ENCODE measurements at regions not wholly inside any gene's neighbourhood (a gene's known extent, or its start where the extent isn't known, plus 50 kb on each side); places are given as distances from the start of the nearest gene placed in this dataset.

GRCh38 chr12:126591533-126591932, 1526.3 kb downstream of the AACS start:
- no peak for DNase-seq (ENCODE audit: low read depth)

GRCh38 chr12:126601184-126602170, 1536.2 kb downstream of the AACS start:
- DNase-seq (ENCODE audit: low read depth) = no peak

- no peak for DNase-seq (ENCODE audit: low read depth)
Measured at GRCh38 chr12:126602612-126603011, 1537.4 kb downstream of the AACS start.

DNA sequence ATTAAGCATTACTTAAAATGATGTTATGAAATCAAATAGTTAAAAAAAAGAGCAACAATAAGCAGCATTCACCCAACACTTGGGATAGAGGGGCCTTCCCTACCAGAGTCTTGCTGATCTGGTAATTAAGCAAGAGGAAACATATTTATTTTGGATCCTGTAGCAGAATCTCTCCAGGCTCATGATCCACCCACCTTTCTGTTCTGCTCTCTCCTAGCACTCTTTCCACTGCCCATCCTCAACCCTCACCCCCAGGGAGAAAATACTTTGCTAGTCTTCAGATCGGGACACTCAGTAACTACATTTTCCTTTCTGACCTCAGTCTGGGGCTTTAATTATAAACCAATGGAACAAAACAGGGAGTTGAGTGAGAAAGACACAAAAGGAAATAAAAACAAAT, 1541.9 kb downstream of the AACS start:
- no peak for DNase-seq (ENCODE audit: low read depth)

DNA sequence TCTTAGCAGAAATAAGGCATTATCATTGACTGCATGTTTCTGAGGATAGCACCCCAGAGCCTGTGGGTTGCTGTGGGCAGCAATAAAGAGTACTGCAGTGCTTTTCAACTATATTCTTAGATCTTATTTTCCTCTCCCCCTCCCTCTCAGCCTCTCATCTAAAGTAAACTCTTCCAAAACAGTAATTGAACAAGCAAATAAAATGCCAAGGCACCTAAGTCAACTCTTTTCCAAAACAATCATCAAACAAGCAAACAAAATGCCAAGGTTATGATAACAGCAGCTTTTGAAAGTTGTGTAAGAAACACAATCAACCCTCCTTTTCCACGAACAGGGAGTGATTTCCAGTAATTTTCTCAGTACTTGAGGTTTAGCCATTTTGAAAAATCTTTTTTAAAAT, 1542.6 kb downstream of the AACS start:
- DNase-seq (ENCODE audit: low read depth) = no peak

DNA sequence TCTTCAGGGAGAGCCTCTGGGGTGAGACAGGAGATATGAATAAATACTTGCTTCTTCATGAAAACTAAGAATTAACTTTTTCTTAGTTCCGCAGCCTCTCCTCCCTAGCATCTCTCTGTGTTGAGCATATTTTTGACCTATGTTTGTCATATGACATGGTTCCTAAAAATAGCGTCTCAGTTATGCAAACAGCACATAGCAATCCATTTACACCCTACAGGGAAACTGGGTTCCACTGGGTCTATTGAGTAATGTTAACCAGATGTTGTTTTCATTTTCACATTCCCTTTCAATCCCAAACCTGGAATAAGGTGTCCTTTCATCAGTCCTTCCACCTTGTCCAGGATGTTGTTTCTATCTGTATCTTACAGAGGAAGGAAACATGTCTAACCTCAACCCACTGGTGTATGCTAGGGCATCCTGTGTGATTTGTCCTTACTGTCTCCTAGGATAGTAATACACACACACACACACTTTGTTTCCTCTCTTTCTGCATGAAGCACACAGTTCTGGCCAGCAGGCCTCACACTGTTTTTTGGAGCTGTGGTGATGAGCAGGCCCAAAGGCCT, 1543.5 kb downstream of the AACS start:
- DNase-seq (ENCODE audit: low read depth) = no peak

DNA sequence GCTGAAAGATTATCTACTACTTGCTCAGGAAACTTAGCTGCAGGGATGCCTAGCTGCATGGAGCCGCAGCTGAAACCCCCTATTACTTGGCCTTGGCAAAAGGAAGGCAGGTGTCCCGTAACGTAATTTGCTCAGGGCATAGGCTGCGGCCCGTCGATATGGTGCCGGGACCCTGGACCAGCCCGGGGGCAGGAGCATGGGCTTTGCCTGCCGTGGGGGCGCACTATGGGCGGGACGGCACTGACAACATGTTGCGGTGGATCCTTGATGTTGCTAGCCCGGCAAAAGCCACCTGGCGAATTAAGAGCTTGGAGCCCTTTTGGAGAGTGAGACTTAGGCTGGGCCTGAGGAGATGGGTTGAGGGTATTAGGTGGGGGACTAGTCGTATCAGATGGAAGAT, 1551.2 kb downstream of the AACS start:
- DNase-seq (ENCODE audit: low read depth) = no peak

DNA sequence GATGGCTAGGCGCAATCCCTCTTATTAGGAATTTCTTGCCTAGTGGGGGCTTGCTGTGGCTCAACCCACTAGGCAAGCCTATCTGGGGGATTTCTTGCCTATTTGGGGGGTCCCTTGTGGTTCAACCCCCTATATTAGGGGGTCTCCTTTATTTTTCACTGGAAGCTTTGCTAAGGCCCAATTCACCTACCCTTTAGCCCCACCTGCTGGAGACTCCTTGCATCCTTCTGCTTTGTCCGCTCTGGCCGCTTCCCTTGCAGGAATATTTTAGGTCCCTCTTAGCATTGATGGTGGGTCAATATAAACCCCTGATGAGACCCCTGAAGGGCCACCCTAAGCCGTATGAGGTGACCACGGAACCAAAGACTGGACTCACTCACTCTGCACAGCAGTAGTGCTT, 1552.1 kb downstream of the AACS start:
- no peak for DNase-seq (ENCODE audit: low read depth)

DNA sequence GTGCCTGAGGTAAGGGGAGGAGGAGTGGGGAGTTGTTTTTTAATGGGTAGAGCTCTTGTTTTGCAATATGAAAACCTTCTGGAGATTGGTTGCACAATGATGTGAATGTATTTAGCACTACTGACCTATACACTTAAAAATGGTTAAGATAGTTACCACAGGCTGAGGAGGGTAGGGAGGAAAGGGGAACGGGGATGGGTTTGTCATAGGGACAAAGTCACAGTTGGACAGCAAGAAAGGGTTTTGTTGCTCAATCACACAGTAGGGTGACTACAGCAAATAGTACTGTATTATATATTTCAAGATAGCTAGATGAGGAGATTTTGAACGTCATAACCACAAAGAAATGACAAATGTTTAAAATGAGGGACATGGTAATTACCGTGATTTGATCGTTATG, 1562.4 kb downstream of the AACS start:
- no peak for DNase-seq (ENCODE audit: low read depth)

- no peak for DNase-seq (ENCODE audit: low read depth)
Measured at GRCh38 chr12:126636821-126637220, 1571.6 kb downstream of the AACS start.

DNA sequence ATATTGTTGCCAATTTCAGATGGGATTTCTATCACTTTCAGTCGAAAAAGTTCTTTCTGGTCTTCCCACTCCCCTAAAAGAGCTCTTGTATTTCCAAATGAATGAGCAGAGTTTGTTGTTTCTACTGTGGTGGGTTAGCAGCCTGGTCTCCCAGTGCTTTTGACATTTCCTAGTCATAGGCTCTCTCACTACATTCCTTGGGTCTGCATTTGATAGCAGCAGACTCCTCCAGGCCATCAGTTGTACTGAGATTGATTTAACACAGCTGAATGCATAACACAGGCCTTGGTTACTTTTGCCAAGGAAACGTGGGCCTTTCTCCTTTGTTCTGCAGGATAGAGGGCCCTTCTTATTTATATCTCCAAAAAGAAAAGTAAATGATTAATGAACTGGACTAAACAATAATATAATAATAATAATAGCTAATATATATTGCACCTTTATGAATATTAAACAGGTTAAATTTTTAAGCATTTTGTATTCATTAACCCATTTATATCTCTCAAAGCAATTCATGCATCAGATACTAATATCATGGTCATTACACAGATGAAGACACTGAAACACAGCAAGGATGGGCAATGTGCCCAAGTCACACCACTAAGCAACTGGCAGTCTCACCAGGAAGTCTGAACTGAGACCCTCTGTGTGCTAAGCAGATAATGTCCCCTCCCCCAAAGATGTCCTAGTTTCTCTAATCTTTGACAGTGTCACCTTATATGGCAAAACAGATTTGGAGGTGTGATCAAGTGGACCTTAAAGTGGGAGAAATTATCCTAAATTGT, 1579.2 kb downstream of the AACS start:
- DNase-seq (ENCODE audit: low read depth) = no peak

- no peak for DNase-seq (ENCODE audit: low read depth)
Measured at GRCh38 chr12:126648074-126648473, 1582.8 kb downstream of the AACS start.

DNA sequence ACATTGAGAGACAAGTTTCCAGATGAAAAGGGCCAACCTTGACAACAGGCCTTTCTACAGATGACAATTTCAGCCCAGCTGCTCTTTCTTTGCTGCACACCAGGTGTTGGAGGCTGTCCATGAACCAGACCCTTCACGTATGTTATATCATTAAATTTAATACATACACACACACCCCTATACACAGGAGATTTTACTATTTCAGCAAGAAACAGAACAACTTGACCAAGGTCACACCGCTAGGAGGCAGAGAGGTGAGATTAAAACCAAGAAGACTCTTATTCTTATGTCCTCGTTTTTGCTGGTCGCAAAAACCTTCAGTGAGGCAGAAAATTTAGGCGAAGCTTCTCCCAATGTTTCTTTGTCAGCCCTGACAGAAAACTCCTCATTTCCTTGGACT, 1585.9 kb downstream of the AACS start:
- DNase-seq (ENCODE audit: low read depth) = no peak

DNA sequence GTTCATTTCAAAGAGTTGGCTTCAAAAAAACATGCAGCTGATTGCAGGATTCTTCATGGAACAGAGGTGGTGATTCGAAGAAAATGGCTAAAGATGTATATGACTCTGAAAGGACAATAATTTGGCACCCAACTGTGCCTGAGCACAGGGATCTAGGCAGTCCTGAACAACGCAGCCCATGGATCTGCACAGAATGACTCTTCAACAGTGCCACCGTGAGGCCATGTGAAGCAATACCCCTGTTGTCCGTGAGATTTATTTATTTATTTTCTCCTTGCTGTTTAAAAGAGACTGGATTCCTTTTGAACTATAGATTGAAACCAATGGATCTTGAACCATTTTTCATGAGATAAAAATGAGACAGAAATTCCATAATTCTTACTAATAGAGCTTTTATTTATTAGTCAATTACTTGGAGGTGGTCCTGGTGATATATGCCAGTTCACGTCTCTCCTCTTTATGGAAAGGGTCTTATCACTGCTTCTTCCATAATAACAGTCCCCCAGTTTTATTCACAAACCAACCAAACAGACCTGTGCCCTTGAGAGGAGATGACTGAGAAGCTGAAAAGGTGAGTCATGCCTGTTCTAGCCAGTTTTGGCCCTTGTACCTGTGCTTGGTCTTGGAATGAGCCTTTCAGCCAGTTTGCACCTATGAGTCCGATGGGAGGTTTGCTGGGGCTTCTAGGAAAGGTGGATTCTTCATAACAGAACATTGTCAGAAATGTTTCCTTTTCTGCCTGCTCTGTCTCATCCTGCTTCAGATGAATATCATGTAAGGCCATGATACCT, 1598.3 kb downstream of the AACS start:
- DNase-seq (ENCODE audit: low read depth) = no peak

GRCh38 chr12:126667339-126667738, 1599.6 kb upstream of the TMEM132C start:
- no peak for DNase-seq (ENCODE audit: low read depth)

DNA sequence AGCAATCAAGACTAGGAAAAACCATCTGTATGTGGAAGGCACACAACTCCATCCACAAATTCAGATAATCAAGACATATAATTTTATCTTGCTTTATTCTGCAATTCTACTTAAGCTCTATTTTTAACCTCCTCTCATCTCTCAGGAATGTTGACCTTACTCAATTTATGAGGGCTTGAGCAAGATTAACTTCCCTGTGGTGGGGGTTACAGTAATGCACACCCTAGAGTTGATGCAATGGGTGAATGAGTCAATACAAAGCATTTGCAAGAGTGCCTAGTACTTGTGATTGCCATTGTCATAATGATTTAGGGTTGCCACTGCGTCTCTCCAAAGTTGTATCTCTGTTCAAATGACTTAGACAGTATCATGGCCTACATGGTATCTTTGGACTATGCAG, 1598.4 kb upstream of the TMEM132C start:
- DNase-seq (ENCODE audit: low read depth) = no peak

DNA sequence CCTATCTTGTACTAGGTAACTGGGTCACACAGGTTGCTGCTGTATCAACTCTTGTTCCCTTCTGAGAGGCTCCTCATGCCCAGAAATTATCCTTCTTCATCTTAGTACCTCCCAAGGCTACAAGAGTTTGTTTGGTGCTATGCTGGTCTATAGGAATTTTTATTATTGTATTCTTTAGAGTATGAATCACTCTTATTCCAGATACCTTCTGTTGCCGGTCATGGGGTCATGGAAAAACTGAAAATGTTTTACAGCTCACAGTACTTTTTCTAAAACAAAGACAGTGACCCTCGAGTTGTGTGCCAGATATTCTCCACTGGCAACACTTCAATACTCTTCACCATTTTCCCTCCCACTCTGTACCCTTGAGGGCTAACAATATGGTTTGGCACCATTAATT, 1598.0 kb upstream of the TMEM132C start:
- no peak for DNase-seq (ENCODE audit: low read depth)

DNA sequence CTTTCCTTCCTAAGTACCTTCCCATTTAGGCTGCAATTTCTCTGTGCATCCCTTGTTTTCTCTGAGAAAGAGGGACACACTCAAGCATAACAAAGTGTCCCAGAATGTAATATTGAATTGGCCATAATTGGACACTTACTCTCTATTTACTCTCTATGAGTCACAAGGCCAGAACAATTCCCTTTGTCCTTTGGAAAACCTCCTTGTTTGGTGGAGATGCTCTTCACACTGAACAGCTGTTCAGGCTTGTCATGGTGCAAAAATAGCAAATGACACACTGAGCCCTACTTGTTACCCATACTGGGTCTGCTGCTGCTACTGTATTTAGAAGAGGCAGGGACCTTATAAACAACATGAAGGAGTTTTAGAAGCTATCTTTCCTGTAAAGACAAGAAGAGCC, 1590.5 kb upstream of the TMEM132C start:
- no peak for DNase-seq (ENCODE audit: low read depth)

- DNase-seq (ENCODE audit: low read depth) = no peak
Measured at GRCh38 chr12:126681676-126682075, 1585.3 kb upstream of the TMEM132C start.

DNA sequence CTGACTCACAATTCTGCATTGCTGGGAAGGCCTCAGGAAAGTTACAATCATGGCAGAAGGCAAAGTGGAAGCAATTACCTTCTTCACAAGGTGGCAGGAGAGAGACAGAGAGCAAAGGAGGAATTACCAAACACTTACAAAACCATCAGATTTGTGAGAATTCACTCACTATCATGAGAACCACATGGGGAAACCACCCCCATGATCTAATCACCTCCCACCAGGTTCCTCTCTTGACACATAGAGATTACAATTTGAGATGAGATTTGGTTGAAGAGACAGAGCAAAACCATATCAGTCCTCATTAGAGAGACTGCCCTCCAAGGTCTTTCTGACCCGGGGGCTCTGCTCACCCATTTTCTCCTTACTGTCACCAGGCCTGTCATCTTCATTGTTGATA, 1582.3 kb upstream of the TMEM132C start:
- DNase-seq (ENCODE audit: low read depth) = no peak

DNA sequence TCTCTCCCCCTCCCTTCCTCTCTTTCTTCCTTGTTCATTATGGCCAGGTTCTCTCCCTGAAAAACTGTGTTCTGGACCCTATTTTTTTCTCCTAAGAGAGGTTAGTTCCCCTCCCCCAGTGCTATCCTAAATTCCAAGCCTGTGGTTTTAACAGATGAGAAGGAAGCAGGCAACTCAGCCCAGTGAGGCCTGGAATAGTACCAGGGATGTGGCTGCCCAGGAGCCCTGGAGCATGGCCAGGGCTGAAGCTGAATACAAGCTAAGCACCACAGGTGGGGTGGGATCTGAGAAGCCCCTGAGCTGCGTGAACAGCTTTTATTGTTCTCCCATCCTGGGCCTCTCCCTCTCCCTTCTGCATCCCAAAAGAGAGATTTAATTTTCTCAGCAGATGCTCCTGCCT, 1581.3 kb upstream of the TMEM132C start:
- no peak for DNase-seq (ENCODE audit: low read depth)

- no peak for DNase-seq (ENCODE audit: low read depth)
Measured at GRCh38 chr12:126688556-126688955, 1578.4 kb upstream of the TMEM132C start.
